Glutamatergic neuron (in vitro differentiated cells): ENCODE measurements at regions not wholly inside any gene's neighbourhood (a gene's known extent, or its start where the extent isn't known, plus 50 kb on each side); places are given as distances from the start of the nearest gene placed in this dataset.

ENCODE experiments used
- DNase-seq: peaks from one replicate; pipeline ENCODE4 v3.0.0; 2022
- H3K27ac Mint-ChIP-seq: one replicate; pipeline ENCODE4 v1.8.0; 2020; ENCODE audit warnings: mild to moderate bottlenecking, mixed read lengths, inconsistent platforms; ENCODE audit not compliant: unreplicated experiment
- H3K27me3 Mint-ChIP-seq: one replicate; pipeline ENCODE4 v1.8.0; 2020; ENCODE audit warnings: mild to moderate bottlenecking, moderate library complexity, mixed read lengths, inconsistent platforms; ENCODE audit not compliant: unreplicated experiment
- H3K36me3 Mint-ChIP-seq: one replicate; pipeline ENCODE4 v1.8.0; 2020; ENCODE audit warnings: mild to moderate bottlenecking, mixed read lengths, inconsistent platforms; ENCODE audit not compliant: unreplicated experiment
- H3K4me1 Mint-ChIP-seq: one replicate; pipeline ENCODE4 v1.8.0; 2020; ENCODE audit warnings: mild to moderate bottlenecking, low read depth, mixed read lengths, inconsistent platforms; ENCODE audit not compliant: unreplicated experiment
- H3K4me3 Mint-ChIP-seq: one replicate; pipeline ENCODE4 v1.8.0; 2020; ENCODE audit warnings: mild to moderate bottlenecking, mixed read lengths, inconsistent platforms; ENCODE audit not compliant: unreplicated experiment
- H3K9me3 Mint-ChIP-seq: one replicate; pipeline ENCODE4 v1.8.0; 2020; ENCODE audit warnings: mild to moderate bottlenecking, moderate library complexity, mixed read lengths, inconsistent platforms; ENCODE audit not compliant: unreplicated experiment
- TF ChIP-seq, protein P1 (sequence below): fragments of 200-600 bp; sonication (generic); IDR thresholded peaks from one replicate; pipeline ENCODE4 v1.5.0; 2021; ENCODE audit not compliant: partially characterized antibody, unreplicated experiment

DNA sequence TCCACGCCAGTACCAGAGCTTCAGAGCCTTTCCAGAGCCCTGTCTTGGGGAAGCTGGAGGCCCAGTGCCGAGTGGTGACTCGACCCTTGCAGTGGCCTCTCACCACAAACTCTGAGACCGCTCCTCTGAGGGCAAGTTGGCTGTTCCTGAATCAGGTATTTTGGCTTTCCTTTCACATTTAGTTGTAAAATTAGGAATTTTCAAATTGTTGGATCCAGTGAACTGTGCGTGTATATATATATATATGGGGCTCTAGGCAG is 128.7 kb upstream of the UNC5B start:
- Mint-ChIP-seq H3K9me3 (peaks cover 7% of the 10 kb centered on the region), H3K36me3 (no peaks in the 10 kb centered on the region), H3K27ac (no peak overlapping the region), H3K27me3 (peaks cover 17% of the 10 kb centered on the region), H3K4me3 (no peak overlapping the region), H3K4me1 (peaks cover 9% of the 10 kb centered on the region)
- DNase-seq, result no peak
- TF ChIP-seq, protein P1, sequence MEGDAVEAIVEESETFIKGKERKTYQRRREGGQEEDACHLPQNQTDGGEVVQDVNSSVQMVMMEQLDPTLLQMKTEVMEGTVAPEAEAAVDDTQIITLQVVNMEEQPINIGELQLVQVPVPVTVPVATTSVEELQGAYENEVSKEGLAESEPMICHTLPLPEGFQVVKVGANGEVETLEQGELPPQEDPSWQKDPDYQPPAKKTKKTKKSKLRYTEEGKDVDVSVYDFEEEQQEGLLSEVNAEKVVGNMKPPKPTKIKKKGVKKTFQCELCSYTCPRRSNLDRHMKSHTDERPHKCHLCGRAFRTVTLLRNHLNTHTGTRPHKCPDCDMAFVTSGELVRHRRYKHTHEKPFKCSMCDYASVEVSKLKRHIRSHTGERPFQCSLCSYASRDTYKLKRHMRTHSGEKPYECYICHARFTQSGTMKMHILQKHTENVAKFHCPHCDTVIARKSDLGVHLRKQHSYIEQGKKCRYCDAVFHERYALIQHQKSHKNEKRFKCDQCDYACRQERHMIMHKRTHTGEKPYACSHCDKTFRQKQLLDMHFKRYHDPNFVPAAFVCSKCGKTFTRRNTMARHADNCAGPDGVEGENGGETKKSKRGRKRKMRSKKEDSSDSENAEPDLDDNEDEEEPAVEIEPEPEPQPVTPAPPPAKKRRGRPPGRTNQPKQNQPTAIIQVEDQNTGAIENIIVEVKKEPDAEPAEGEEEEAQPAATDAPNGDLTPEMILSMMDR, result no peak

DNA sequence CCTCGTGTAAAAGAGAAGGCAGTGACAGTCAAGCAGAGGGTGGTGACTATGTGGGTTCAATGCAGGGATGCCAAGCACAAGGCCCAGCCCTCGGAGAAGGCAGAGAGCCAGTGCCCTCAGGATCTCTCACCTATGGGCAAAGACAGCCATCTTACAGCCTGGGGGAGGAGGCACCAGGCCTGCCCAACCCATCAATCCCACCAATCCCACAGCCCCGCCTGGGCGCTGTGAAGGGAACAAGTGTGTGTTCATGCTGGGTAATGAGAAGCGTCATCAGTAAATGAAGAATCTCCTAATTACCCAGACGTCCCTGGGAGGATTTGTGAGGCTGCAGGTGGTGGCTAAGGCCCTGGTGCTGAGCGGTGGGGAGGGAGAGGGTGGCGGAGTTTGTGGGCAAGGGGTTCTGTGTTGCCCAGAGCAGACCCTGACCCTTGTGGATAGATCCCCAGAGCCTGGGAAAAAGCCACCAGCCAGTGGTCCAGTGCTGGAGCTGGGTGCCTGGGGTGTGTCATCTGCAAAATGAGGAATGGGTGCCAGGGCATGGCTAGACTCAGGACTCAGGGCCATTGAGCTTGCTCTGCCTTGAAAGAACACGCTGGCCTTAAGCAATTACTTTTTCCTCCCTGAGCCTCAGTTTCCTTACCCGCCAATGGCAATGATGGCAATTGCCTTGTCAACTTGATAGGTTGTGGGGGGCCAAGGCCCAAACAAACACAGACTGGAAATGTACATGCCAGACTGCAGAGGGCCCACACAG is 128.1 kb upstream of the UNC5B start:
- Mint-ChIP-seq H3K27me3 (peaks cover 11% of the 10 kb centered on the region), H3K4me1 (peaks cover 9% of the 10 kb centered on the region), H3K36me3 (no peaks in the 10 kb centered on the region), H3K9me3 (peaks cover 5% of the 10 kb centered on the region), H3K27ac (no peak overlapping the region), H3K4me3 (no peak overlapping the region)
- TF ChIP-seq, protein P1, result no peak
- DNase-seq, result no peak

DNA sequence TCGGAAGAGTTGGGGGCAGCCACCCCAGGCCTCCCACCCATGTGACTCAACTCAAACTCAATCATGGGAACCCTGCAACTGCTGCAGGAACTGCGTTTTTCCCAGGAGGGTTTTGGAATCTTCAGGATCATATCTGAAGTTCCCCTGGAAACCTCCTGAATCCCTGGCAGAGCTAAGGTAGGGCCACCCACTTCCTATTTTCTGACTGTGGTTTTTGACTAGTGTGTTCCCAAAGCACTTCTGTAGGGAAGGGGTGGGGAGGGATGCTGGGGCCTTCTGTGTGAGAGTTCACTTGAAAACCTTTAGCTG is 127.6 kb upstream of the UNC5B start:
- Mint-ChIP-seq H3K27me3 (peaks cover 11% of the 10 kb centered on the region), H3K36me3 (no peaks in the 10 kb centered on the region), H3K4me3 (no peak overlapping the region), H3K9me3 (peaks cover 5% of the 10 kb centered on the region), H3K4me1 (peaks cover 9% of the 10 kb centered on the region), H3K27ac (no peak overlapping the region)
- TF ChIP-seq, protein P1, result no peak
- no peak for DNase-seq

DNA sequence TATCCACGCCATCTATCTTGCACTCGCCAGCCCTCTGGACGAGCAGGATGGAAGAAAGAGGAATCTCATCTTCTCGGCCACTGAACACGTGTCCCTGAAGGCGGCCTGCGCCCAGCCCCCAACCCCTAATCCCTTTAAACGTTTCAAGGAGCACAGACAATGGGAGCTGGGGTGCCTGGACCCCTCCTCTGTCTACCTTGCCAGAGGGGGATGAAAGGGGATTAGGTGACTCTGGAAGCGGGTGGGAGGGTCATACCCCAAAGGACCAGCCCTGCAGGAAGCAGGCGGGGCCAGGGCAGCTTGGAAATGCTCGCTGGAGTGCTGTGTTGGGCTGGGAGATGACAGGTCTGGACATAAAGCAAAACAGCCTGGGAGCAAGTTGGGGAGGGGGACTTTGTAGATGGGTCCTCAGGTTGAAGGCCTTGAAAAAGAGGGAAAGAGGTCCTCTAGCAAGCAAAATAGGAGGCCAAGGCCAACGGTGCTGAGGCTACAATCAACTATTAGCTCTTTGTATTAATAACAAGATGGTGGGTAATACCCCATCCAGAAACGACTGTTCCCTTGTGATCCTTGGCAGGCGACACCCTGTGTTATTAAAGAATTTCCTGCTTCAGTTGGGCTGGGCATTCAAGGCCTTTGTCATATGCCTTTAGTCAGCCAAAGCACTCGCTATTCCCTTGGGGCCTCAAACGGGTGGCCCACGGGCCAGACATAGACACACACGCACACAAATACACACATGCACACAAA is 126.5 kb upstream of the UNC5B start:
- H3K27ac Mint-ChIP-seq, result no peak overlapping the region
- peaks cover 4% of the 10 kb centered on the region for H3K4me1 Mint-ChIP-seq
- H3K36me3 Mint-ChIP-seq, result peaks cover 6% of the 10 kb centered on the region
- no peak overlapping the region for H3K4me3 Mint-ChIP-seq
- H3K27me3 Mint-ChIP-seq, result peaks cover 10% of the 10 kb centered on the region
- no peak for DNase-seq
- peaks cover 3% of the 10 kb centered on the region for H3K9me3 Mint-ChIP-seq
- TF ChIP-seq, protein P1, result no peak

DNA sequence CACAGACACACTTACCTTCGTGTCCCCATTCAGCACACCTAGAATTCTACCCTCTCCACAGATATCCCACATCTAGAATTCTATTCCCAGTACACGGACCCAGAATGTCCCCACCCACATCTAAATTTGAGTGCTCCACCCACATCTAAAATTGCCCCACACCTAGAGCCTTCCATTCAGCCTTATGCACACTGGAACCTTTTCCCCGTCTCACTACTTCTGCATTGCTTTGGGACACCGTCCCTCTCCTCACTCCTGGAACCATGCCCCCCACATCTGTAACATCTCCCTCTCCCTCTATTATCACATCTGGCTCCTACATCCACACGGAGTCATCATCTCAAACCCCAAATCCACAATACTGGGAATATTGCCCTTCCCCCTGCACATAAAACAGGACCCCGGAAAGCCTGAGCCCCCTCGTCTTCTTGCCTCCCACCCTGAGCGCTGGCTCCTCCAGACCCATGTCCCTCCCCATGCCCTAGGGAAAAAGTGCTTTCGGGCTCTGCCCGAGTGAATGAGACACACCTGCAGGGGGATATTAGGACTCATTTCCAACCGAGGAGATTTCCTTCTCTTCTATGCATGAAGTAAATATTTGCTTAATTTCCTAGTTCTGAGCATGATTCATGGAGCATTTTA is 125.8 kb upstream of the UNC5B start:
- Mint-ChIP-seq H3K36me3 (peaks cover 6% of the 10 kb centered on the region), H3K9me3 (no peaks in the 10 kb centered on the region), H3K27ac (no peak overlapping the region), H3K4me3 (no peak overlapping the region), H3K27me3 (peaks cover 5% of the 10 kb centered on the region), H3K4me1 (no peaks in the 10 kb centered on the region)
- DNase-seq, result no peak
- TF ChIP-seq, protein P1, result no peak
